ENCODE measurements at regions not wholly inside any gene's neighbourhood (a gene's known extent, or its start where the extent isn't known, plus 50 kb on each side); places are given as distances from the start of the nearest gene placed in this dataset.

DNA sequence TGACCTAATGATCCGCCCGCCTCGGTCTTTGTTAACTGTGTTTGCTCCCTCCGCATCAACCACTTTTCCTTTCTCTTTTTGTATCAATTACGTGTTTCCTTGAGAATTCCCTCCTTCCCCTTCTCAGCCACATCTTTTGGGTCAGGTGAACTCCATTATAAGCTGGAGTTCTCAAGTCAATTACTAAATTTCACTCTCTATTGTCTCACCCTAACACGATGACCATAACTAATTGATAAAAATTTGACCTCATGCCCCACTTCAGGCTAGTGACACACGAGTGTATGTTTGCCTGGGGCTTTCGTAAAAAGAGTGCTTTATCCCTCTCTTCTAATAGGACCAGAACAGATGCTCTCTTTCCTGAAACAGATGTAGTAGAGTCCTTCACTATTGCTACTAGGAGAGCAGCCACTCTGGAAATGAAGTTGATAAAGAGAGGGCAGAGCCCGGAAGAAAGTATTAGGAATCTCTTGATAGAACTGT is 403.6 kb upstream of the ANXA10 start:
- H3K27ac ChIP-seq: no peak overlapping the region
- no peak for DNase-seq
- 85 to 91% (median 86%) methylated on average over 9 of the region's 9 CpGs for WGBS, 3 donors
- H3K4me1 ChIP-seq (ENCODE audit: insufficient read depth): no peaks in the 10 kb centered on the region
- intact Hi-C loops (cut with DNase I): no loop called here
- no peak overlapping the region for H3K4me3 ChIP-seq
- no peaks in the 10 kb centered on the region for H3K9me3 ChIP-seq
- no peaks in the 10 kb centered on the region for H3K27me3 ChIP-seq
- TF ChIP-seq POLR2A (IDR thresholded peaks at IDR 0.05): no peak
- TF ChIP-seq, protein P1, sequence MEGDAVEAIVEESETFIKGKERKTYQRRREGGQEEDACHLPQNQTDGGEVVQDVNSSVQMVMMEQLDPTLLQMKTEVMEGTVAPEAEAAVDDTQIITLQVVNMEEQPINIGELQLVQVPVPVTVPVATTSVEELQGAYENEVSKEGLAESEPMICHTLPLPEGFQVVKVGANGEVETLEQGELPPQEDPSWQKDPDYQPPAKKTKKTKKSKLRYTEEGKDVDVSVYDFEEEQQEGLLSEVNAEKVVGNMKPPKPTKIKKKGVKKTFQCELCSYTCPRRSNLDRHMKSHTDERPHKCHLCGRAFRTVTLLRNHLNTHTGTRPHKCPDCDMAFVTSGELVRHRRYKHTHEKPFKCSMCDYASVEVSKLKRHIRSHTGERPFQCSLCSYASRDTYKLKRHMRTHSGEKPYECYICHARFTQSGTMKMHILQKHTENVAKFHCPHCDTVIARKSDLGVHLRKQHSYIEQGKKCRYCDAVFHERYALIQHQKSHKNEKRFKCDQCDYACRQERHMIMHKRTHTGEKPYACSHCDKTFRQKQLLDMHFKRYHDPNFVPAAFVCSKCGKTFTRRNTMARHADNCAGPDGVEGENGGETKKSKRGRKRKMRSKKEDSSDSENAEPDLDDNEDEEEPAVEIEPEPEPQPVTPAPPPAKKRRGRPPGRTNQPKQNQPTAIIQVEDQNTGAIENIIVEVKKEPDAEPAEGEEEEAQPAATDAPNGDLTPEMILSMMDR (IDR thresholded peaks at IDR 0.05): no peak
- no peaks in the 10 kb centered on the region for H3K36me3 ChIP-seq

GRCh38 chr4:167702391-167702790 is 389.9 kb upstream of the ANXA10 start:
- Histone ChIP-seq H3K9me3 (no peaks in the 10 kb centered on the region), H3K4me3 (no peak overlapping the region), H3K4me1 (ENCODE audit: insufficient read depth) (no peaks in the 10 kb centered on the region), H3K27ac (no peak overlapping the region), H3K36me3 (no peaks in the 10 kb centered on the region), H3K27me3 (no peaks in the 10 kb centered on the region)
- TF ChIP-seq EP300 (IDR thresholded peaks at IDR 0.05) (no peak), POLR2A (IDR thresholded peaks at IDR 0.05) (no peak)
- TF ChIP-seq, protein P1 (IDR thresholded peaks at IDR 0.05): no peak
- intact Hi-C loops (cut with DNase I): no loop called here
- DNase-seq: no peak

DNA sequence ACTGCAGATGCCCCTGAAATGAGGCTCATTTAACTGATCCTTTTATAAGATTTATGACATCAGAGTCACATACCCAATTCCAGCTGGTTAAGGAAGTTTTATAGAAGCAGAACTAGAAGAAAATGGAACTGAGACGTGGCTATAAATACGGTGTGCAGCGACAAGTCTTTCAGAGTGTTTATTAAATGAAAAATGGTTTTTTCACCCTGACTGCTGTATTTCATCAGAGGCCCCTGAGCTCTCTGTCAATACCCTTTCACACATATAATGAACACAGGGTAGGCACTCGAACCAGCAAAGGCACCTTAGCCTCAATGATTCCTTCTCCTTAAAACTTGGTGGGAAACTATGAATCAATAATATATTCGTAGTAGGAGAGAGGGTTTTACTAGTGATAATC is 380.8 kb upstream of the ANXA10 start:
- H3K9me3 ChIP-seq: no peaks in the 10 kb centered on the region
- intact Hi-C loops (cut with DNase I): no loop called here
- 55 to 58% (median 55%) methylated on average over 5 of the region's 5 CpGs for WGBS, 3 donors
- no peaks in the 10 kb centered on the region for H3K36me3 ChIP-seq
- no peak for DNase-seq
- H3K4me3 ChIP-seq: no peak overlapping the region
- no peaks in the 10 kb centered on the region for H3K4me1 ChIP-seq (ENCODE audit: insufficient read depth)
- no peaks in the 10 kb centered on the region for H3K27me3 ChIP-seq
- no peak overlapping the region for H3K27ac ChIP-seq
- TF ChIP-seq EP300 (IDR thresholded peaks at IDR 0.05): no peak
- TF ChIP-seq, protein P1 (IDR thresholded peaks at IDR 0.05): no peak
- no peak for TF ChIP-seq POLR2A (IDR thresholded peaks at IDR 0.05)

DNA sequence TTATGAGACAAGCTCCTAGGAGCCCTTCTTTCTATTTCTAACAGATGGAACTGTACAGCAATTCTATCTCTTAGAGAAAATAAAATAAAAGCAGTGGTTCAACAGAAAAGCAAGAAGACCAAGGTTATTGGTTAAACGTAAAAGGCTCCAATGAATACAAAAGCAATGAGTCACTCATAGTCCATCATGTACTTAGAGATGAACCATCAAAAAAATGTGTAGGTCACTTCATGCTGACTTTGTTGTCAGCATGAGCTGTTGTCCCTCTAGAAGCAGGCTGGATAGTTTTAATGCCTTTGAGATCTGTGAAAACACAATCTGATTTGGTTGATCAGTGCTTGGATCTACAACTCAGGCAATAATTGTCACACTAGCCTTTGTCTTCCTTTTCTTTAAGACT is 378.6 kb upstream of the ANXA10 start:
- H3K9me3 ChIP-seq: no peaks in the 10 kb centered on the region
- intact Hi-C loops (cut with DNase I): no loop called here
- no peaks in the 10 kb centered on the region for H3K36me3 ChIP-seq
- no peak overlapping the region for H3K4me3 ChIP-seq
- no peak for TF ChIP-seq POLR2A (IDR thresholded peaks at IDR 0.05)
- TF ChIP-seq, protein P1 (IDR thresholded peaks at IDR 0.05): no peak
- no peak for TF ChIP-seq EP300 (IDR thresholded peaks at IDR 0.05)
- H3K4me1 ChIP-seq (ENCODE audit: insufficient read depth): no peaks in the 10 kb centered on the region
- no peaks in the 10 kb centered on the region for H3K27me3 ChIP-seq
- DNase-seq: no peak
- 10 to 53% (median 52%) methylated on average over 1 of the region's 1 CpG for WGBS, 3 donors
- H3K27ac ChIP-seq: no peak overlapping the region

GRCh38 chr4:167715176-167715575 is 377.2 kb upstream of the ANXA10 start:
- intact Hi-C loops (cut with DNase I): no loop called here
- 74 to 87% (median 79%) methylated on average over 1 of the region's 1 CpG for WGBS, 3 donors
- TF ChIP-seq EP300 (IDR thresholded peaks at IDR 0.05): no peak
- TF ChIP-seq POLR2A (IDR thresholded peaks at IDR 0.05): no peak
- TF ChIP-seq, protein P1 (IDR thresholded peaks at IDR 0.05): no peak

More at GRCh38 chr4:167715176-167715575, 377.2 kb upstream of the ANXA10 start:
- no peaks in the 10 kb centered on the region for H3K27me3 ChIP-seq
- no peaks in the 10 kb centered on the region for H3K4me1 ChIP-seq (ENCODE audit: insufficient read depth)
- H3K36me3 ChIP-seq: no peaks in the 10 kb centered on the region
- H3K27ac ChIP-seq: no peak overlapping the region
- H3K4me3 ChIP-seq: no peak overlapping the region
- no peak for DNase-seq
- H3K9me3 ChIP-seq: no peaks in the 10 kb centered on the region

Measured in ovary (tissue), 7 donors.